ENCODE measurements at regions not wholly inside any gene's neighbourhood (a gene's known extent, or its start where the extent isn't known, plus 50 kb on each side); places are given as distances from the start of the nearest gene placed in this dataset.

GRCh38 chrX:82125103-82125502 is 923.2 kb downstream of the SH3BGRL start:
- H2AFZ ChIP-seq (ENCODE audit: control insufficient read depth, low read length): no peak overlapping the region
- H3K9me3 ChIP-seq (ENCODE audit: control insufficient read depth, low read depth, low read length): no peaks in the 10 kb centered on the region
- H3K4me3 ChIP-seq (ENCODE audit: control insufficient read depth in 2 of 3, extremely low read depth in 1 of 3, insufficient read depth in 2 of 3, low read depth in 1 of 3, low read length in 3 of 3): no peak overlapping the region
- H3K4me1 ChIP-seq (ENCODE audit: control insufficient read depth, extremely low read depth, insufficient read depth, low read length): no peaks in the 10 kb centered on the region
- DNase-seq (ENCODE audit: low read depth, low spot score) (no peak), FAIRE-seq (no peak)
- TF ChIP-seq EZH2 (IDR thresholded peaks at IDR 0.05; ENCODE audit: low read length) (no peak), CTCF (optimal IDR thresholded peaks at IDR 0.05 in 1 of 3, IDR thresholded peaks at IDR 0.05 in 1 of 3, conservative IDR thresholded peaks at IDR 0.05 in 1 of 3; ENCODE audit: extremely low read depth in 1 of 3, insufficient read depth in 2 of 3, low read length in 3 of 3) (no peak)
- H3K36me3 ChIP-seq (ENCODE audit: control insufficient read depth in 2 of 2, extremely low read depth in 1 of 2, insufficient read depth in 2 of 2, low read length in 2 of 2): no peaks in the 10 kb centered on the region
- dilution Hi-C loops (cut with MboI; ENCODE audit: extremely low pct_ligation_motif_present, low sequenced_read_pairs): no loop called here
- no peaks in the 10 kb centered on the region for H3K9me1 ChIP-seq (ENCODE audit: control insufficient read depth, extremely low read depth, insufficient read depth, low read length)
- H3K9ac ChIP-seq (ENCODE audit: control insufficient read depth, extremely low read depth, insufficient read depth, low read length): no peak overlapping the region
- H3K4me2 ChIP-seq (ENCODE audit: control insufficient read depth, extremely low read depth, insufficient read depth, low read depth, low read length): no peak overlapping the region
- H3K27me3 ChIP-seq (ENCODE audit: control insufficient read depth, extremely low read depth, insufficient read depth, low read length): no peaks in the 10 kb centered on the region
- H3K79me2 ChIP-seq (ENCODE audit: control insufficient read depth, insufficient read depth, low read length): no peaks in the 10 kb centered on the region
- H4K20me1 ChIP-seq (ENCODE audit: control insufficient read depth, extremely low read depth, insufficient read depth, low read length): no peaks in the 10 kb centered on the region
- no peak overlapping the region for H3K27ac ChIP-seq (ENCODE audit: control insufficient read depth, insufficient read depth, low read length)

- no peak for DNase-seq (ENCODE audit: low read depth, low spot score)
- dilution Hi-C loops (cut with MboI; ENCODE audit: extremely low pct_ligation_motif_present, low sequenced_read_pairs): no loop called here
- no peak for FAIRE-seq
Measured at GRCh38 chrX:82127228-82128123, 925.6 kb downstream of the SH3BGRL start.

More at GRCh38 chrX:82127228-82128123, 925.6 kb downstream of the SH3BGRL start:
- no peaks in the 10 kb centered on the region for H4K20me1 ChIP-seq (ENCODE audit: control insufficient read depth, extremely low read depth, insufficient read depth, low read length)
- H3K9ac ChIP-seq (ENCODE audit: control insufficient read depth, extremely low read depth, insufficient read depth, low read length): no peak overlapping the region
- H3K27ac ChIP-seq (ENCODE audit: control insufficient read depth, insufficient read depth, low read length): no peak overlapping the region
- no peaks in the 10 kb centered on the region for H3K27me3 ChIP-seq (ENCODE audit: control insufficient read depth, extremely low read depth, insufficient read depth, low read length)
- no peak overlapping the region for H3K4me3 ChIP-seq (ENCODE audit: control insufficient read depth in 2 of 3, extremely low read depth in 1 of 3, insufficient read depth in 2 of 3, low read depth in 1 of 3, low read length in 3 of 3)
- no peaks in the 10 kb centered on the region for H3K9me1 ChIP-seq (ENCODE audit: control insufficient read depth, extremely low read depth, insufficient read depth, low read length)
- H3K36me3 ChIP-seq (ENCODE audit: control insufficient read depth in 2 of 2, extremely low read depth in 1 of 2, insufficient read depth in 2 of 2, low read length in 2 of 2): no peaks in the 10 kb centered on the region
- TF ChIP-seq EZH2 (IDR thresholded peaks at IDR 0.05; ENCODE audit: low read length): no peak
- no peak for TF ChIP-seq CTCF (optimal IDR thresholded peaks at IDR 0.05 in 1 of 3, IDR thresholded peaks at IDR 0.05 in 1 of 3, conservative IDR thresholded peaks at IDR 0.05 in 1 of 3; ENCODE audit: extremely low read depth in 1 of 3, insufficient read depth in 2 of 3, low read length in 3 of 3)
- H3K9me3 ChIP-seq (ENCODE audit: control insufficient read depth, low read depth, low read length): no peaks in the 10 kb centered on the region
- H3K4me2 ChIP-seq (ENCODE audit: control insufficient read depth, extremely low read depth, insufficient read depth, low read depth, low read length): no peak overlapping the region
- H3K4me1 ChIP-seq (ENCODE audit: control insufficient read depth, extremely low read depth, insufficient read depth, low read length): no peaks in the 10 kb centered on the region
- H2AFZ ChIP-seq (ENCODE audit: control insufficient read depth, low read length): no peak overlapping the region
- no peaks in the 10 kb centered on the region for H3K79me2 ChIP-seq (ENCODE audit: control insufficient read depth, insufficient read depth, low read length)
